Heart left ventricle (tissue), 16 donors: ENCODE measurements at regions not wholly inside any gene's neighbourhood (a gene's known extent, or its start where the extent isn't known, plus 50 kb on each side); places are given as distances from the start of the nearest gene placed in this dataset.

Experiments
- ATAC-seq, 4 donors: fragments of 200-7000 bp; cut with Tn5 transposase; one replicate each; pipeline ENCODE4 v1.9.1; 2020 to 2022; ENCODE audit warnings: moderate library complexity in 4 of 4, mild to moderate bottlenecking in 3 of 4, moderate number of reproducible peaks in 1 of 4
- DNase-seq, 5 donors: peaks; one replicate each; pipeline ENCODE4 v3.0.0-alpha.2; 2020
- H3K27ac ChIP-seq, 12 donors: fragments of 200-600 bp; sonication (generic) in 4 of 12; one replicate each; pipeline versions ENCODE4 v1.5.0 to v1.8.0; 2016 to 2022; ENCODE audit warnings: mild to moderate bottlenecking in 2 of 12
- H3K27me3 ChIP-seq, 9 donors: fragments of 200-600 bp; sonication (generic) in 2 of 9; one replicate each; pipeline versions ENCODE4 v1.5.1 to v1.8.0; 2016 to 2022; ENCODE audit warnings: mild to moderate bottlenecking in 3 of 9
- H3K36me3 ChIP-seq, 9 donors: fragments of 200-600 bp; sonication (generic) in 2 of 9; one replicate each; pipeline versions ENCODE4 v1.5.0 to v1.8.0; 2018 to 2022; ENCODE audit warnings: mild to moderate bottlenecking in 2 of 9
- H3K4me1 ChIP-seq, 12 donors: fragments of 200-600 bp; sonication (generic) in 4 of 12; one replicate each; pipeline versions ENCODE4 v1.5.0 to v1.8.0; 2016 to 2022; ENCODE audit warnings: mild to moderate bottlenecking in 3 of 12
- H3K4me3 ChIP-seq, 12 donors: fragments of 200-600 bp; sonication (generic) in 4 of 12; one replicate each; pipeline versions ENCODE4 v1.5.0 to v1.8.0; 2017 to 2022; ENCODE audit warnings: mild to moderate bottlenecking in 9 of 12, moderate library complexity in 4 of 12
- H3K9me3 ChIP-seq, 12 donors: fragments of 200-600 bp; sonication (generic) in 4 of 12; one replicate each; pipeline versions ENCODE4 v1.5.0 to v1.8.0; 2016 to 2022; ENCODE audit warnings: mild to moderate bottlenecking in 1 of 12
- POLR2A ChIP-seq, 2 donors: fragments of 450-650 bp; IDR thresholded peaks; one replicate each; pipeline ENCODE4 v1.6.1; 2017; ENCODE audit warnings: antibody characterized with exemption in 2 of 2, mild to moderate bottlenecking in 2 of 2, moderate library complexity in 2 of 2
- WGBS, 4 donors: extraction: QIAGEN DNeasy Blood & Tissue Kit in 2 of 4; methylation state at CpG; one replicate each; pipeline versions ENCODE4 v1.1.5 to v1.1.7; 2013 to 2018; 5-methylcytosine and 5-hydroxymethylcytosine counted together
- intact Hi-C, 10 donors: fragments of 100-400 bp; cut with DNase I; formaldehyde crosslinking; loops; one replicate each; pipeline versions ENCODE4 v1.11.1 to v1.14.2; 2022
- TF ChIP-seq, protein P1 (sequence below), 12 donors: fragments of 200-600 bp; sonication (generic) in 4 of 12; IDR thresholded peaks; one replicate each; pipeline versions ENCODE4 v1.5.0 to v1.8.0; 2018 to 2022; ENCODE audit warnings: antibody characterized with exemption in 12 of 12, mild to moderate bottlenecking in 5 of 12
- donor health status: ischemic (EF 13 %, LVEDD 7.1; RV severe dilation, severe dysfunction).
- donor health status: healthy with polysubstance abuse.
- donor health status: DM: no; HTN: yes; CAD: no.
- donor health status: DM: no; HTN: no; CAD: no.
- donor health status: ischemic (EF 25% LVEDD 6.9; RV normal size, moderate dysfunction).
- donor health status: ischemic (EF 25% LVEDD 5.7; RV mildly dilated, moderate dysfunction).
- donor health status: healthy.
- donor health status: DM: yes; HTN: yes; CAD: no.
- donor health status: ischemic (EF 35%, LVEDD 5.7; RV mildly dilated, moderate dysfunction).
- donor health status: nonischemic (EF 11% LVEDD 7.7; RV severe dilation, severe dysfunction).
- donor health status: DM: yes; HTN: yes; CAD: no.
- donor health status: PGD.
- donor health status: ischemic (EF 29% LVEDD 5.4; RV normal size, mild dysfunction).
- donor health status: nonischemic (EF 23%, LVEDD 6.1; RV moderate dilation, normal function).

DNA sequence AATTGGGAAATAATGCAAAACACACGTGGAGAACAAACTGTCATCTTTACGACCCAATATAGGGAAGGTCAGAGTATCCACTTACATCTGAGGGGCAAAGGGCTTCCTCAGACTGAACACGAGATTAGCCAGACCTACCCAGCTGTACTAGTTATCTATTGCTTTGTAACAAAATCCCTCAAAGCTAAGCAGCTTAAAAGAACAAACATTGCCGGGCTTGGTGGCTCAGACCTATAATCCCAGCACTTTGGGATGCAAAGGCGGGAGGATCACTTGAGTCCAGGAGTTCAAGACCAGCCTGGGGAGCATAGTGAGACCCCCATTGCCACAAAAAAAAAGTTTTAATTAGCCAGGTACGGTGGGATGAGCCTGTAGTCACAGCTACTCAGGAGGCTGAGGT lies 262.8 kb downstream of the LTN1 start:
- intact Hi-C loops = loop anchor here in 3 of 10 donors (5.0 to 10.0 kb wide), 2 partner anchors 95 to 98 kb away; no protein-coding TSS in a partner anchor
- no peaks in the 10 kb centered on the region for H3K27me3 ChIP-seq
- DNase-seq (no peak), ATAC-seq (no peak)
- peaks cover 0 to under 1% (median 0%) of the 10 kb centered on the region in 12 donors for H3K9me3 ChIP-seq
- TF ChIP-seq, protein P1, sequence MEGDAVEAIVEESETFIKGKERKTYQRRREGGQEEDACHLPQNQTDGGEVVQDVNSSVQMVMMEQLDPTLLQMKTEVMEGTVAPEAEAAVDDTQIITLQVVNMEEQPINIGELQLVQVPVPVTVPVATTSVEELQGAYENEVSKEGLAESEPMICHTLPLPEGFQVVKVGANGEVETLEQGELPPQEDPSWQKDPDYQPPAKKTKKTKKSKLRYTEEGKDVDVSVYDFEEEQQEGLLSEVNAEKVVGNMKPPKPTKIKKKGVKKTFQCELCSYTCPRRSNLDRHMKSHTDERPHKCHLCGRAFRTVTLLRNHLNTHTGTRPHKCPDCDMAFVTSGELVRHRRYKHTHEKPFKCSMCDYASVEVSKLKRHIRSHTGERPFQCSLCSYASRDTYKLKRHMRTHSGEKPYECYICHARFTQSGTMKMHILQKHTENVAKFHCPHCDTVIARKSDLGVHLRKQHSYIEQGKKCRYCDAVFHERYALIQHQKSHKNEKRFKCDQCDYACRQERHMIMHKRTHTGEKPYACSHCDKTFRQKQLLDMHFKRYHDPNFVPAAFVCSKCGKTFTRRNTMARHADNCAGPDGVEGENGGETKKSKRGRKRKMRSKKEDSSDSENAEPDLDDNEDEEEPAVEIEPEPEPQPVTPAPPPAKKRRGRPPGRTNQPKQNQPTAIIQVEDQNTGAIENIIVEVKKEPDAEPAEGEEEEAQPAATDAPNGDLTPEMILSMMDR (IDR thresholded peaks at IDR 0.05) = no peak
- TF ChIP-seq POLR2A (IDR thresholded peaks at IDR 0.05) = no peak
- H3K4me1 ChIP-seq = peaks cover 0 to 28% (median 9%) of the 10 kb centered on the region in 12 donors
- WGBS, 4 donors = 91 to 95% (median 93%) methylated on average over 6 of the region's 6 CpGs
- no peak overlapping the region for H3K27ac ChIP-seq
- no peaks in the 10 kb centered on the region for H3K36me3 ChIP-seq
- H3K4me3 ChIP-seq = no peak overlapping the region

DNA sequence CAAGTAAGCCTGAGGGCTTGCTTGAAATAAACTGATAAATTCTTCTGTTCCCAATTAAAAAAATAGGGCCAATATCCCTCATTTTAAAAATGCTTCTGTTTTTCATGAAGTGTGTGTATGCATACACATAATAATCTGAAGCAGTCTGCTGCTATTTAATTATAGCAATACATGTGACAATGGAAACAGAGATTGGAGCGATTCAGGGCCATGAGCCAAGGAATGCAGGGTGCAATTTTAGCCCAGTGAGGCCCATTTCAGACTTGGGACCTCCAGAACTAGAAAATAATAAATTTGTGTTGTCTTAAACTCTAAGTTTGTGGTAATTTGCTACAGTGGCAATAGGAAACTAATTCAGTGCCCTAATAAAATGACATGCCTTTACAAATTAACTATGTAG lies 264.9 kb downstream of the LTN1 start:
- WGBS, 4 donors = 45 to 65% (median 49%) methylated on average over 1 of the region's 1 CpG
- ATAC-seq = peak; percentile 63 to 83 (median 72)
- Histone ChIP-seq H3K4me3 (no peak overlapping the region), H3K9me3 (no peaks in the 10 kb centered on the region), H3K4me1 (peaks cover 0 to 28% (median 9%) of the 10 kb centered on the region in 12 donors), H3K27me3 (no peaks in the 10 kb centered on the region), H3K27ac (peak overlapping the region; percentile 21 to 88 (median 68)), H3K36me3 (no peaks in the 10 kb centered on the region)
- intact Hi-C loops = loop anchor here in 1 of 10 donors (10.0 kb wide), 1 partner anchor 93 kb away; no protein-coding TSS in a partner anchor
- TF ChIP-seq, protein P1 (IDR thresholded peaks at IDR 0.05) = no peak
- no peak for TF ChIP-seq POLR2A (IDR thresholded peaks at IDR 0.05)
- peak in 4 of 5 donors; percentile 34 to 51 (median 40) for DNase-seq

DNA sequence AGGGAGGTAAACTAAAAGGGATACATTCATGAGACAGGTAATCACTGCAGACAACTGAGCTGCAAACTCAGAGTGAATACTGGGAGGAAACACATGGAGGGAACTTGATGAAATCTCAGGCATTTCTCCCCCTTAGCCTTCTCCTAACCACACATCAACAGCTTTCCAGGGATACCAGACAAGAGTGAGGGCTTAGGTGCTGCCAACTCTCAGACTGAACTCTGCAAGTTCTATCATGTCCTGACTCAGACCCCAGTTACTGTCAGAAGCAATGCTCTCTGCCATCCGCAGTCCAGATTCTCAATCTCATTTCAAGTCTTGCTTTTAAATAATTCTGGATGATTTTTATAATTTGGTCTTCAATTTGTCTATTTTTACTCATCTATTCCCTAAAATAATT lies 267.3 kb downstream of the LTN1 start:
- intact Hi-C loops = loop anchor here in 1 of 10 donors (10.0 kb wide), 1 partner anchor 91 kb away; no protein-coding TSS in a partner anchor
- TF ChIP-seq, protein P1 (IDR thresholded peaks at IDR 0.05) = no peak
- no peak for TF ChIP-seq POLR2A (IDR thresholded peaks at IDR 0.05)
- no peaks in the 10 kb centered on the region for H3K36me3 ChIP-seq
- DNase-seq (no peak), ATAC-seq (no peak)
- H3K4me1 ChIP-seq = peaks cover 0 to 20% (median 4%) of the 10 kb centered on the region in 12 donors
- WGBS, 4 donors = 84 to 92% (median 88%) methylated on average over 1 of the region's 1 CpG
- no peak overlapping the region for H3K27ac ChIP-seq
- no peak overlapping the region for H3K4me3 ChIP-seq
- no peaks in the 10 kb centered on the region for H3K9me3 ChIP-seq
- no peaks in the 10 kb centered on the region for H3K27me3 ChIP-seq

DNA sequence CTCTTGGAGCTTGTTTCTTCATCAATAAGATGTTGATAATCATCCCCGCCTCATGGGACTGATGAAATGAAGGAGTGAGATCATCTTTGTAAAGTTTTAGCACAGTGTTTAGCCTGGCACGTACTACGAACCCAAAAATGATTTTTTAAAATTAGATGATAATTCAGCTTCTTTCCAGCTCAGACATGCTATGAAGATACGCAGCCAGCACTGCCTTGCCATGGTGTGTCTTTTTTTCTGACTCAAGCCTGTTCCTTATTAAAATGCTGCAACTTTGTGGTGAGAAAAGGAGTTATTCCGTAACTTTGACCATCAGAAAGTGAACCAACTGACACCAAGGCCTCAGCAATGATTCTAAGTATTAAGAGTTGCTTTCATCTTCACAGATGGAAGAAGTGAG lies 269.0 kb downstream of the LTN1 start:
- no peak for ATAC-seq
- intact Hi-C loops = loop anchor here in 1 of 10 donors (10.0 kb wide), 1 partner anchor 89 kb away; no protein-coding TSS in a partner anchor
- WGBS, 4 donors = 84 to 94% (median 91%) methylated on average over 5 of the region's 5 CpGs

More for the DNA sequence above, 269.0 kb downstream of the LTN1 start:
- no peak for TF ChIP-seq POLR2A (IDR thresholded peaks at IDR 0.05)
- TF ChIP-seq, protein P1 (IDR thresholded peaks at IDR 0.05) = no peak
- no peaks in the 10 kb centered on the region for H3K27me3 ChIP-seq
- H3K4me1 ChIP-seq = peaks cover 0 to 20% (median 4%) of the 10 kb centered on the region in 12 donors
- H3K4me3 ChIP-seq = no peak overlapping the region
- no peaks in the 10 kb centered on the region for H3K9me3 ChIP-seq
- no peak overlapping the region for H3K27ac ChIP-seq
- no peak for DNase-seq
- no peaks in the 10 kb centered on the region for H3K36me3 ChIP-seq
